Lower leg skin (tissue), 4 donors: ENCODE measurements at regions not wholly inside any gene's neighbourhood (a gene's known extent, or its start where the extent isn't known, plus 50 kb on each side); places are given as distances from the start of the nearest gene placed in this dataset.

Experiments
- DNase-seq, 2 donors: peaks; one replicate each; pipeline ENCODE4 v3.0.0-alpha.2; 2019; ENCODE audit warnings: low spot score in 2 of 2
- H3K4me3 ChIP-seq: fragments of 200-600 bp; sonication (generic); 2 replicates; pipeline ENCODE4 v1.5.1; 2017; ENCODE audit warnings: mild to moderate bottlenecking, low read depth; ENCODE audit not compliant: poor library complexity, severe bottlenecking
- POLR2A ChIP-seq, 2 donors: fragments of 450-650 bp; IDR thresholded peaks; one replicate each; pipeline ENCODE4 v1.6.1; 2016 to 2017; ENCODE audit warnings: antibody characterized with exemption in 2 of 2, mild to moderate bottlenecking in 1 of 2, moderate library complexity in 1 of 2
- WGBS, 2 donors: methylation state at CpG; one replicate each; pipeline ENCODE4 v1.1.5; 2018; 5-methylcytosine and 5-hydroxymethylcytosine counted together
- intact Hi-C: fragments of 100-400 bp; cut with DNase I; formaldehyde crosslinking; loops from one replicate; pipeline ENCODE4 v1.15.0; 2023; ENCODE audit warnings: low total_unique reads
- TF ChIP-seq, protein P1 (sequence below), 3 donors: fragments of 450-650 bp; IDR thresholded peaks; one replicate each; pipeline ENCODE4 v1.5.1; 2016; ENCODE audit warnings: antibody characterized with exemption in 3 of 3, mild to moderate bottlenecking in 3 of 3, moderate library complexity in 2 of 3

DNA sequence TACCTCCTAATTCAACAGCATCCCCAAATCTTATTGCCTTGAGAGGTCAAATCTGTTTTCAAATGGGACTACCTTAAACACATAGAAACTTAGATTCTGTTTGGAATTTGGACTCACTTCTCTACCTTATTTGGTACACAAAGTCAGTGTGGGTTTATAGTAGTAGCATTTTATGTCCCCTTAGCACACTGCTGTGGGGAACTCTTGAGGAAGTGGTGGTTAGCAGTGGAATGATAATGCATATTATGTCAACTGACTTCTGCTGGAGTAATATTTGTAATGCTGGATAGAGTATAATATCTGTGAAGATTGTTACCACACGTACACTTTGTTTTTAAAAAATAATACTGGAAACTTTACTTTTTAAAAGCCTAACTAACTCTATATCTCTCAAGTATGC lies 386.3 kb downstream of the NDFIP2 start:
- H3K4me3 ChIP-seq, result no peak overlapping the region
- TF ChIP-seq POLR2A (IDR thresholded peaks at IDR 0.05), result no peak
- TF ChIP-seq, protein P1, sequence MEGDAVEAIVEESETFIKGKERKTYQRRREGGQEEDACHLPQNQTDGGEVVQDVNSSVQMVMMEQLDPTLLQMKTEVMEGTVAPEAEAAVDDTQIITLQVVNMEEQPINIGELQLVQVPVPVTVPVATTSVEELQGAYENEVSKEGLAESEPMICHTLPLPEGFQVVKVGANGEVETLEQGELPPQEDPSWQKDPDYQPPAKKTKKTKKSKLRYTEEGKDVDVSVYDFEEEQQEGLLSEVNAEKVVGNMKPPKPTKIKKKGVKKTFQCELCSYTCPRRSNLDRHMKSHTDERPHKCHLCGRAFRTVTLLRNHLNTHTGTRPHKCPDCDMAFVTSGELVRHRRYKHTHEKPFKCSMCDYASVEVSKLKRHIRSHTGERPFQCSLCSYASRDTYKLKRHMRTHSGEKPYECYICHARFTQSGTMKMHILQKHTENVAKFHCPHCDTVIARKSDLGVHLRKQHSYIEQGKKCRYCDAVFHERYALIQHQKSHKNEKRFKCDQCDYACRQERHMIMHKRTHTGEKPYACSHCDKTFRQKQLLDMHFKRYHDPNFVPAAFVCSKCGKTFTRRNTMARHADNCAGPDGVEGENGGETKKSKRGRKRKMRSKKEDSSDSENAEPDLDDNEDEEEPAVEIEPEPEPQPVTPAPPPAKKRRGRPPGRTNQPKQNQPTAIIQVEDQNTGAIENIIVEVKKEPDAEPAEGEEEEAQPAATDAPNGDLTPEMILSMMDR (IDR thresholded peaks at IDR 0.05), result no peak
- intact Hi-C loops, result no loop called here
- 63 to 76% methylated on average over 1 of the region's 1 CpG for WGBS, 2 donors
- DNase-seq, result no peak

- TF ChIP-seq, protein P1 (IDR thresholded peaks at IDR 0.05), result no peak
- no peak for TF ChIP-seq POLR2A (IDR thresholded peaks at IDR 0.05)
- no peak overlapping the region for H3K4me3 ChIP-seq
- intact Hi-C loops, result no loop called here
- DNase-seq, result no peak
- 83 to 88% methylated on average over 2 of the region's 2 CpGs for WGBS, 2 donors
These were observed 385.5 kb downstream of the NDFIP2 start for GRCh38 chr13:79866436-79866835.

DNA sequence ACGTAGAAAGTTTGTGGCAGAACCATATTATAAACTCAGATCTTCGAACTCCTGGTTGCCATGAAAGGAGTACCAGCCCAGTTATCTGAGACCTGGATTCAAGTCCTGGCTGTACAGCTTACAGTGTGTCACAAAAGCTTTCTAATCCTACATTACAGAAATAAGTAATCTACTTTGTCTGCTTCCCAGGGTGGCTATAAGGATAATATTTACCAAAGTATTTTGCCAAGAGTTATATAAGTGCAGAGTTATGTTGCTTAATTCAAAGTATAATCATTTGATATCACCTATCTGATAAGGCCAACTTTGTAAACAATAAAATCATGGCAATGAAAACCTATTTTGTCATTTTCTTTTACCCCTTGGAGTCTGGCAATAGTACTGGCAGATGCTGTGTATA lies 381.6 kb downstream of the NDFIP2 start:
- 81 to 93% methylated on average over 2 of the region's 2 CpGs for WGBS, 2 donors
- no peak overlapping the region for H3K4me3 ChIP-seq
- TF ChIP-seq, protein P1 (IDR thresholded peaks at IDR 0.05), result no peak
- no peak for TF ChIP-seq POLR2A (IDR thresholded peaks at IDR 0.05)
- intact Hi-C loops, result no loop called here
- DNase-seq, result no peak

GRCh38 chr13:79861731-79862130 lies 380.8 kb downstream of the NDFIP2 start:
- no peak for DNase-seq
- H3K4me3 ChIP-seq, result no peak overlapping the region
- TF ChIP-seq, protein P1 (IDR thresholded peaks at IDR 0.05), result no peak
- no peak for TF ChIP-seq POLR2A (IDR thresholded peaks at IDR 0.05)
- WGBS, 2 donors, result 91 to 92% methylated on average over 7 of the region's 7 CpGs
- intact Hi-C loops, result no loop called here

DNA sequence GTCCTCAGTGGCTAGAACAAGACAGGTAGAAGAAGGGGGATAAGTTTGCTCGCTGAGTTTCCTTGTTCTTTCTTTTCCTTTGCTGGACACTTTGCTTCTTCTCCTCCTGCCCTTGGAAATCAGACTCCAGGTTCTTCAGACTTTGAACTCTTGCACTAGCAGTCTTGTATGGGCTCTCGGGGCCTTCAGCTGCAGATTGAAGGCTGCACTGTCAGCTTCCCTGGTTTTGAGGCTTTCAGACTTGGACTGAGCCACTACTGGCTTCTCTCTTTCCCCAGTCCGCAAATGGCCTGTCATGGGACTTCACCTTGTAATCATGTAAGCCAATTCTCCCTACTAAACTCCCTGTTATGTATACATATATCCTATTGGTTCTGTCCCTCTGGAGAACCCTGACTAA lies 379.8 kb downstream of the NDFIP2 start:
- H3K4me3 ChIP-seq, result no peak overlapping the region
- 93% methylated on average over 3 of the region's 3 CpGs for WGBS, 2 donors
- TF ChIP-seq, protein P1 (IDR thresholded peaks at IDR 0.05), result no peak
- no peak for TF ChIP-seq POLR2A (IDR thresholded peaks at IDR 0.05)
- no peak for DNase-seq
- intact Hi-C loops, result no loop called here

DNA sequence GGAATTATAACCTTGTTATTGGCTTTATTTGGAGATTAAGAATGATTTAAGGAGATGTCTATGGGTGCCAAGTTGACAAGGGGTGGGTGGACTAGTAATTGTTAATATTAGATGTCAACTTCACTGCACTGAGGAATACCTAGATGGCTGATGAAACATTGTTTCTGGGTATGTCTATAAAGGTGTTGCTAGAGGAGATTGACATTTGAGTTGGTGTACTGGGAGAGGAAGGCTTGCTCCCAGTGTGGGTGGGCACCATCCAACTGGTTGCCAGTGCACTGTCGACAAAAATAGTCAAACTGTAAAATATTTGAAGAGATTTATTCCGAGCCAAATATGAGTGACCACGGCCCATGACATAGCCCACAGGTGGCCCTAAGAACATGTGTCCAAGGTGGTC lies 378.8 kb downstream of the NDFIP2 start:
- DNase-seq, result no peak
- WGBS, 2 donors, result 94 to 96% methylated on average over 3 of the region's 3 CpGs
- intact Hi-C loops, result no loop called here
- TF ChIP-seq, protein P1 (IDR thresholded peaks at IDR 0.05), result no peak
- no peak for TF ChIP-seq POLR2A (IDR thresholded peaks at IDR 0.05)
- no peak overlapping the region for H3K4me3 ChIP-seq
